Stimulated activated CD4-positive, alpha-beta T cell treated with anti-CD3 and anti-CD28 coated beads, Interleukin-4, amount 100 ng/mL, for 48 hours (primary cell): ENCODE measurements at regions not wholly inside any gene's neighbourhood (a gene's known extent, or its start where the extent isn't known, plus 50 kb on each side); places are given as distances from the start of the nearest gene placed in this dataset.
"Not testable (repeated sequence)": the region's sequence is repeated elsewhere in the genome, so short reads cannot be mapped to it uniquely, and the experiment has no call there.

Experiments
- DNase-seq, 2 donors: peaks; one replicate each; pipeline ENCODE4 v3.0.0-alpha.2; 2020; ENCODE audit warnings: low read depth in 2 of 2

GRCh38 chr7:119100611-119101258, 876.2 kb downstream of the ANKRD7 start:
- DNase-seq, result not testable (repeated sequence)

DNA sequence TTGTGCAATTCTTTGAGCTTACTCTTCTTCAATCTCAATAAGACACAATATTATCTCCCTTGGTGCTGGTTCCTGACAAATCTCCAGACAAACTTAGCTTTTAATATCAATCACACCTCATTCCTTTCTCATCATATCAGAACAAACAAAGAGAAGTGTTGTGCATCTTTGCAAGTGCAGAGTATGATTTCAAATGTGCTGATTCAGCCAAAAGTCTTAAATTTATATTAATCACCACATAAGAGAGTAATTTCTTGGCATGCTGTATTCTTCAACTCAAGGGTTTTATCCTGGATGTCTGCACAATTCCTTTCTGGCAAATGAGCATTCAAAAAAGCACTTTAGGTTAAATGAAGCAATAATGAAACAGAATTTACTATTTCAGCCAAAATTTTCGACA, 877.8 kb downstream of the ANKRD7 start:
- DNase-seq, result no peak

- no peak for DNase-seq
Measured at GRCh38 chr7:119105381-119105780, 880.9 kb downstream of the ANKRD7 start.

DNA sequence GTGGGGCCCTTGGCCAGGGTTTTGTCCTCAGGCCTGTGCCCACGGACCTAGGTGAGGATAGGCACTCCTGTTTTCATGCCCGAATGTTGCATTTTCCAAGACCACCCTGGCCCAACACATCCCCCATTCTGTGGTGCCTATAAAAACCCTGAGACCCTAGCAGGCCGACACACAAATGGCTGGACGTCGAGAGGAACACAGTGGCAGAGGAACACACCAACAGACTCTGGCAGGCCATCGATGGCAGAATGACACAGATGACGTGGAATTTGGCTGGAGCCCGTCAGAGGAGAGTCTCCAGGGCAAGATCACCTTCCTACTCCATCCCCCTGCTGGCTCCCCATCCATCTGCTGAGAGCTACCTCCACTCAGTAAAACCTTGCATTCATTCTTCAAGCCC, 898.8 kb downstream of the ANKRD7 start:
- no peak for DNase-seq

GRCh38 chr7:119127706-119128105, 903.2 kb downstream of the ANKRD7 start:
- no peak for DNase-seq

- no peak for DNase-seq
Measured at GRCh38 chr7:119132436-119132835, 907.9 kb downstream of the ANKRD7 start.

GRCh38 chr7:119167431-119167830, 942.9 kb downstream of the ANKRD7 start:
- no peak for DNase-seq

GRCh38 chr7:119172043-119172442, 947.5 kb downstream of the ANKRD7 start:
- DNase-seq, result no peak

GRCh38 chr7:119175911-119176627, 951.6 kb downstream of the ANKRD7 start:
- no peak for DNase-seq

DNA sequence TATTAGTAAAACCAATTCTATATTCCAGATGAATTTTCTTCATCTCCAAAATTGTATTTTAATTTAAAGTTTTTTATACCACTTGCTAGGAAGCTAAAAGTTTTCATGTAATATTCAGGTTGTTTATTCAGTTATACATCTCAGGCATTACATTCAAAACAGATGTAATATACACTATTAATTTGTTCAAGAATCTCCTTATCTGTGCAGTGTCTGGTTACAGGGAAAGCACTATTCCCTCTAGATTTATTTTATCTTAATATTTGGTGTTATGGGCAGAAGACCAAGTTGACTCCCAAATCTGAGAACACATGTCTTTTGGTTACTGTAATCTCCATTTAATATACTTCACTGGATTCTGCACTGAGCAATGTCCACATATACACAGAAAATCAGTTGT, 953.4 kb downstream of the ANKRD7 start:
- DNase-seq, result no peak

- DNase-seq, result no peak
Measured at GRCh38 chr7:119184124-119184788, 959.8 kb downstream of the ANKRD7 start.

DNA sequence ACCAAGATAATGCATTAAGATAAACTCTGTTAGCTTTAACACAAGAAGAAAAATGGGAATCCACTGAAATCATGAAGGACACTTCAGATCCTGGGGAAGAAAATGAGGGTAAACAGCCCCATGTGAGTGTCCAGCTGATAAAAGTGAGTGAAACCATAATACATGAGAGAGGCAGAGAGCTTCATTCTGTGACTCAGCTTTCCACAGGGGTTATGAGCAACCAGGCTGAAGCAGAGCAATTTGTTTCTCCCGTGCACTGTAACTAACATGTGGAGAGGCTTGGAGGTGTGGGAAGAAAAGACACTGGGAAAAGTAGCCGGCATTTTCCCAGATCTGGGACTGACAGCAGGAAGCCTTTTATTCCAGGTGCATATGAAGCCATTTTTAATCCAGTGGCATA, 971.7 kb downstream of the ANKRD7 start:
- DNase-seq, result no peak

DNA sequence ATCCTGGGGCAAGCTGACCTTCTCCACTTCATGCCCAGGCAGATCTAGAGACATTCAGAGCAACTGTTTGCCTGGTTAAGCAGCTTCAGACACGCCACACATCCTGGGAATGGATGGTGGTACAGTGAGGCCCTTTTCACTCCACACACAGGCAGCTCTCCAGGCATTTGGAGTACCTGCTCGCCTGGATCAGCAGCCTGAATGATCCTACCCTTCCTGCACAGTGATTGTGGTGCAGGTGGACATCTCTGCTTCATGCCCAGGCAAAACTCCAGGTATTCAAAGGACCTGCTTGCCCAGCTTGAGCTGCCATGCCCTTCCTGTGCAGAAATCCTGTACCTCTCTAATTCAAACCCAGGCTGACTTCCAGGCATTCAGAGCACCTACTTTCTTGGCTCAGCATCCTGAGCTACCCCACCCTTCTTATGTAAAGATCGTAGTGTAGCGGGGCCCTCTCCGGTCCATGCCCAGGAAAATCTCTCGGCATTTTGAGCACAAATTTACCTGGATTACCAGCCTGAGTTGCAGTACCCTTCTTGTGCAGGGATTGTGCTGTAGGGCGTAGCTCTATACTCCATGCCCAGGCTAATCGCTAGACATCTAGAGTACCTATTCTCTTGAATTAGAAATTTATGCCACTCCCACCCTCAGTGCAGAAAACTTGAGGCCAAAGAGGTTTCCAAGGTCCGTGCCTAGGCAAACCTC, 972.8 kb downstream of the ANKRD7 start:
- DNase-seq, result no peak

DNA sequence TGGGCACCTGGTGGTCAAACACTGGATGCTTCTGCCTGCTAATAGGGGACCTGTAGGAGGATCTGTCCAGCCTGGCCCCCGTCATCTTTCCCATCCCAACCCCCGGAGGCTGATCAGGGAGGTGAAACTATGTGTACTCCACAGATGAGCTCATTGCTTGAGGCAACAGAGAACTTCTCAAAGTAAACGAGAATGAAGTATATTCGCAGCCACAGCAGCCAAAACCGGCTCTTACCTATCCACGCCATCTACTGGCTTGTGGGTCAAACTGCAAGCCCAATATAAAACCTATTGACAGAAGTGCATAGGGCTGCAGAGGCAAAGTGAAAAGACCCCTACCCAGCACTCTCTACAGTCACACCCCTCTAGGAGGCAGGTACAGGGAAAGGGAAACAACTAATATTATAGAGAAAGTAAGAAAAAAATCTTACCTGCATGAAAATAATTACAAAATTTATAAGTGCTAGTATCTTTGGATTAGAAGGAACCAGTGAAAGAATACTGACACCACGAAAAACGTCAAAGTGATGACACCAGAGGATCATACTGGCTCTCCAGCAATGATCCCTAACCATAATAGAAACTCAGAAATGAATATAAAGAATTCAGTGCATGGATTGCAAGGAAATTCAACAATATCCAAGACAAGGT, 973.5 kb downstream of the ANKRD7 start:
- DNase-seq, result peak in 1 of 2 donors; percentile 0

GRCh38 chr7:119219663-119220062, 995.2 kb downstream of the ANKRD7 start:
- no peak for DNase-seq

- DNase-seq, result no peak
Measured at GRCh38 chr7:119223930-119224329, 999.4 kb downstream of the ANKRD7 start.

GRCh38 chr7:119228482-119228881, 1004.0 kb downstream of the ANKRD7 start:
- DNase-seq, result no peak

- DNase-seq, result no peak
Measured at GRCh38 chr7:119232091-119232490, 1007.6 kb downstream of the ANKRD7 start.

DNA sequence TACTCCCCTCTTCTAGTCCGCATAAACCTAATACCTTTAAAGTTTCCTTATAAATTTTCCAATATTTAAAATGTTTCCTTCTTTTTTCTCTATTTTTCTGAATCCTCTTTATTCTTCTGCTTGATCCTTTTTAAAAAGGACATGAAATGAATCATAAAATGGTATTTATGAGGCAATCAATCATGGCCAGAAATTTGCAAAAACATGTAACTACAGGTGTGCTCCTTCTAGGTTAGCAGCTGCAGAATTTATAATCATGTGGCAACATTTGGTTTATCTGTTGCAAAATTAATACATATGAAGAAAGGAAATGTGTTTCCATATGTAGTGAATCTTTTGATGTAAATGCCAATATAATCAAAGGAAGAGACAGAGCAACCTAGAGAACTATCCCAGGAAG, 1008.5 kb downstream of the ANKRD7 start:
- DNase-seq, result no peak

DNA sequence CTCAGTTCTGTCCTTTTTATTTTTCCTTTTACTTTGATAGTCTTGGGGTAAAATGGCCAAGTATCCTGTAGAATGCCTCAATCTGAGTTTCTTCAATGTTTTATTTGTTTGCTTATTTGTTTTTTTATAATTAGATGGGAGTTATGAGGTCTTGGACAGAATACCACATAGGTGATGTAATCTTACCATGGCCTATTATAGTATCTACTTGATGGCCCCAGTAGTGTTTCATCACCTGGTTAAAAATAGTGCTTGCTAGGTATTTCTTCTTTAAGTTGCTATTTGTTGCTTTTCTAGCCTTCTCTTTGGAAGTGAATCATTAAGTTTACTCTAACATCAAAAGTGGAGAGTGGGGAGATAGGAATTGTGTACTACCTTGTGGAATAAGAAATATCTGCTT, 1020.0 kb upstream of the KCND2 start:
- DNase-seq, result no peak

DNA sequence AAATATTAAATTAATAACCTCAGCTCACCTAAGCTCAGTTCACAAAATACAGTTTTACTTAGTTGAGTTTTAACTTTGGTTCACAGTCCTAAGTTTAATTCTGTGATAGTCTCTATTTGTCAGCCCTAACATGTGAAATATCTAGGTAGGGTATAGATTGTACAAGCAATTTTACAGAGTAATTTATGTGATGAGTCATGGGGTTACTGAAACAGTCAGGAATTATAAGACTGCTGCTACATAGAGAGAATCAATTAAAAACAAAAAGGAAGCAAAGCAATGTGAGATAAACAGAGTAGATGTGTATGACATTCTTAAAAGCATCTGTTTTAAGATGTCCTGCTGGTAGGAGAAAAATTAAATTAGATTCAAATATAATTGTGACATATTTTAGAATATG, 1018.2 kb upstream of the KCND2 start:
- DNase-seq, result no peak

- DNase-seq, result no peak
Measured at GRCh38 chr7:119256001-119256400, 1017.0 kb upstream of the KCND2 start.
